22Rv1 (cell line): ENCODE measurements at regions not wholly inside any gene's neighbourhood (a gene's known extent, or its start where the extent isn't known, plus 50 kb on each side); places are given as distances from the start of the nearest gene placed in this dataset.
"Not testable (repeated sequence)": the region's sequence is repeated elsewhere in the genome, so short reads cannot be mapped to it uniquely, and the experiment has no call there.

ENCODE experiments used
- CTCF ChIP-seq: fragments of 450-650 bp; IDR thresholded peaks from 2 replicates; pipeline ENCODE4 v1.5.1; 2017; ENCODE audit warnings: mild to moderate bottlenecking
- ZFX ChIP-seq: fragments of 450-650 bp; IDR thresholded peaks from 2 replicates; pipeline ENCODE4 v1.6.1; 2017; ENCODE audit warnings: antibody characterized with exemption, borderline replicate concordance

GRCh38 chr1:144066071-144066813 is 94.5 kb upstream of the FAM72C start:
- TF ChIP-seq CTCF, ZFX: not testable (repeated sequence)
